B cell (primary cell): ENCODE measurements at regions not wholly inside any gene's neighbourhood (a gene's known extent, or its start where the extent isn't known, plus 50 kb on each side); places are given as distances from the start of the nearest gene placed in this dataset.

Experiments used
- EZH2 ChIP-seq: IDR thresholded peaks from 2 replicates; pipeline ENCODE4 v1.6.1; 2012; ENCODE audit warnings: borderline replicate concordance, low read depth, mild to moderate bottlenecking, moderate library complexity, low read length; ENCODE audit not compliant: insufficient read depth, poor library complexity, severe bottlenecking
- TF ChIP-seq, protein P1 (sequence below): fragments of 200-600 bp; IDR thresholded peaks from one replicate; pipeline ENCODE4 v1.8.0; 2022; ENCODE audit warnings: antibody characterized with exemption, mild to moderate bottlenecking

DNA sequence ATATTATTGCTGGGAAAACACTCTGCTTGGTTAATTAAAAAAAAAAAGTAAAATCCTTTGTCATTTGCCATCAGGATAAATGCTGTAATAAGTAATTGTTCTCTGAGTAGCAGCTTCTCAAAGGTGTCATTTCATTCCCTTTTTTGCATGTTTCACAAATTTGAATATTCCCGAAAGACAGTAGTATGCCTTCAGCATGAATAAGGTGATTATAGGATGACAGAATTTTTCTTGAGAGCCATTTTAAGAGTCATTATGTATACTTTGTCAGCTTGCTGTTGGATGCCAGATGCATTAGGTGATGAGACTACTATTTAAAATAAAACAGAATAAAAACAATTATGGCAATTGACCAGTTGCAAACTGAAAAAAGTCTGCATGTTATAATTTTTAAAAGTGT is 200.7 kb downstream of the HDGFL1 start:
- TF ChIP-seq, protein P1, sequence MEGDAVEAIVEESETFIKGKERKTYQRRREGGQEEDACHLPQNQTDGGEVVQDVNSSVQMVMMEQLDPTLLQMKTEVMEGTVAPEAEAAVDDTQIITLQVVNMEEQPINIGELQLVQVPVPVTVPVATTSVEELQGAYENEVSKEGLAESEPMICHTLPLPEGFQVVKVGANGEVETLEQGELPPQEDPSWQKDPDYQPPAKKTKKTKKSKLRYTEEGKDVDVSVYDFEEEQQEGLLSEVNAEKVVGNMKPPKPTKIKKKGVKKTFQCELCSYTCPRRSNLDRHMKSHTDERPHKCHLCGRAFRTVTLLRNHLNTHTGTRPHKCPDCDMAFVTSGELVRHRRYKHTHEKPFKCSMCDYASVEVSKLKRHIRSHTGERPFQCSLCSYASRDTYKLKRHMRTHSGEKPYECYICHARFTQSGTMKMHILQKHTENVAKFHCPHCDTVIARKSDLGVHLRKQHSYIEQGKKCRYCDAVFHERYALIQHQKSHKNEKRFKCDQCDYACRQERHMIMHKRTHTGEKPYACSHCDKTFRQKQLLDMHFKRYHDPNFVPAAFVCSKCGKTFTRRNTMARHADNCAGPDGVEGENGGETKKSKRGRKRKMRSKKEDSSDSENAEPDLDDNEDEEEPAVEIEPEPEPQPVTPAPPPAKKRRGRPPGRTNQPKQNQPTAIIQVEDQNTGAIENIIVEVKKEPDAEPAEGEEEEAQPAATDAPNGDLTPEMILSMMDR = no peak
- TF ChIP-seq EZH2 = no peak
